ENCODE measurements at regions not wholly inside any gene's neighbourhood (a gene's known extent, or its start where the extent isn't known, plus 50 kb on each side); places are given as distances from the start of the nearest gene placed in this dataset.

GRCh38 chr14:71308671-71309070, 401.4 kb downstream of the PCNX1 start:
- DNase-seq: no peak

GRCh38 chr14:71309756-71310155, 402.5 kb downstream of the PCNX1 start:
- Histone ChIP-seq H3K4me2 (ENCODE audit: low read length) (no peak overlapping the region), H3K4ac (ENCODE audit: low read depth, low read length) (no peak overlapping the region), H4K91ac (ENCODE audit: low read depth, low read length) (no peak overlapping the region), H4K12ac (ENCODE audit: low read depth, low read length) (no peak overlapping the region), H2BK120ac (ENCODE audit: insufficient read depth, low read length, poor library complexity) (no peak overlapping the region), H3K18ac (ENCODE audit: low read length) (no peak overlapping the region), H3K27ac (ENCODE audit: low read depth, low read length) (no peak overlapping the region), H4K8ac (ENCODE audit: low read depth, low read length) (no peak overlapping the region), H3K9ac (ENCODE audit: low read length) (no peak overlapping the region), H3K4me1 (ENCODE audit: control insufficient read depth in 1 of 2, insufficient read depth in 2 of 2, low read length in 2 of 2) (peaks cover 0 to 4% of the 10 kb centered on the region in 2 experiments), H3K14ac (ENCODE audit: low read length) (no peak overlapping the region), H2BK12ac (ENCODE audit: low read length) (no peak overlapping the region), H3K23ac (ENCODE audit: low read length) (no peak overlapping the region), H3K79me2 (ENCODE audit: control insufficient read depth, insufficient read depth, low read length, poor library complexity) (no peaks in the 10 kb centered on the region), H2AK5ac (ENCODE audit: low read length) (no peak overlapping the region), H3K79me1 (ENCODE audit: low read length) (no peaks in the 10 kb centered on the region), H3K36me3 (ENCODE audit: control insufficient read depth in 1 of 2, insufficient read depth in 2 of 2, low read length in 2 of 2) (no peaks in the 10 kb centered on the region), H2AFZ (ENCODE audit: insufficient read depth, low read length, poor library complexity) (no peak overlapping the region), H3K9me3 (ENCODE audit: insufficient read depth, low read depth, low read length) (peaks cover 4% of the 10 kb centered on the region), H3K27me3 (ENCODE audit: insufficient read depth, low read length) (no peaks in the 10 kb centered on the region), H2BK5ac (ENCODE audit: low read depth, low read length, poor library complexity) (no peak overlapping the region), H3K4me3 (ENCODE audit: low read depth, low read length) (no peak overlapping the region)
- no peak for DNase-seq
- no CpG with 5 or more reads among the region's 2 CpGs for WGBS (ENCODE audit: extremely low coverage, insufficient coverage, insufficient read length)

More at GRCh38 chr14:71308671-71309070, 401.4 kb downstream of the PCNX1 start:
- Histone ChIP-seq H4K12ac (ENCODE audit: low read depth, low read length) (no peak overlapping the region), H3K4ac (ENCODE audit: low read depth, low read length) (no peak overlapping the region), H3K9ac (ENCODE audit: low read length) (no peak overlapping the region), H2AK5ac (ENCODE audit: low read length) (no peak overlapping the region), H2BK5ac (ENCODE audit: low read depth, low read length, poor library complexity) (no peak overlapping the region), H4K8ac (ENCODE audit: low read depth, low read length) (no peak overlapping the region), H3K18ac (ENCODE audit: low read length) (no peak overlapping the region), H3K79me1 (ENCODE audit: low read length) (no peaks in the 10 kb centered on the region), H3K36me3 (ENCODE audit: control insufficient read depth in 1 of 2, insufficient read depth in 2 of 2, low read length in 2 of 2) (no peaks in the 10 kb centered on the region), H3K79me2 (ENCODE audit: control insufficient read depth, insufficient read depth, low read length, poor library complexity) (no peaks in the 10 kb centered on the region), H2BK12ac (ENCODE audit: low read length) (no peak overlapping the region), H3K9me3 (ENCODE audit: insufficient read depth, low read depth, low read length) (peaks cover 7% of the 10 kb centered on the region), H3K27me3 (ENCODE audit: insufficient read depth, low read length) (no peaks in the 10 kb centered on the region), H2BK120ac (ENCODE audit: insufficient read depth, low read length, poor library complexity) (no peak overlapping the region), H3K4me1 (ENCODE audit: control insufficient read depth in 1 of 2, insufficient read depth in 2 of 2, low read length in 2 of 2) (no peaks in the 10 kb centered on the region), H3K23ac (ENCODE audit: low read length) (no peak overlapping the region), H3K14ac (ENCODE audit: low read length) (no peak overlapping the region), H4K91ac (ENCODE audit: low read depth, low read length) (no peak overlapping the region), H3K4me3 (ENCODE audit: low read depth, low read length) (no peak overlapping the region), H3K27ac (ENCODE audit: low read depth, low read length) (no peak overlapping the region), H3K4me2 (ENCODE audit: low read length) (no peak overlapping the region), H2AFZ (ENCODE audit: insufficient read depth, low read length, poor library complexity) (no peak overlapping the region)
- WGBS (ENCODE audit: extremely low coverage, insufficient coverage, insufficient read length): no CpG with 5 or more reads among the region's 1 CpG

- no CpG with 5 or more reads among the region's 10 CpGs for WGBS (ENCODE audit: extremely low coverage, insufficient coverage, insufficient read length)
- no peak overlapping the region for H2BK5ac ChIP-seq (ENCODE audit: low read depth, low read length, poor library complexity)
- no peaks in the 10 kb centered on the region for H3K27me3 ChIP-seq (ENCODE audit: insufficient read depth, low read length)
- no peak for DNase-seq
- no peak overlapping the region for H3K27ac ChIP-seq (ENCODE audit: low read depth, low read length)
- H3K36me3 ChIP-seq (ENCODE audit: control insufficient read depth in 1 of 2, insufficient read depth in 2 of 2, low read length in 2 of 2): no peaks in the 10 kb centered on the region
- H2AFZ ChIP-seq (ENCODE audit: insufficient read depth, low read length, poor library complexity): no peak overlapping the region
- no peak overlapping the region for H3K4ac ChIP-seq (ENCODE audit: low read depth, low read length)
- no peak overlapping the region for H3K4me2 ChIP-seq (ENCODE audit: low read length)
- H4K8ac ChIP-seq (ENCODE audit: low read depth, low read length): no peak overlapping the region
- H4K12ac ChIP-seq (ENCODE audit: low read depth, low read length): no peak overlapping the region
- H4K91ac ChIP-seq (ENCODE audit: low read depth, low read length): no peak overlapping the region
- no peak overlapping the region for H3K14ac ChIP-seq (ENCODE audit: low read length)
- no peaks in the 10 kb centered on the region for H3K79me2 ChIP-seq (ENCODE audit: control insufficient read depth, insufficient read depth, low read length, poor library complexity)
- H3K23ac ChIP-seq (ENCODE audit: low read length): no peak overlapping the region
- H3K4me3 ChIP-seq (ENCODE audit: low read depth, low read length): no peak overlapping the region
- no peak overlapping the region for H3K9ac ChIP-seq (ENCODE audit: low read length)
- peaks cover 0 to 5% of the 10 kb centered on the region in 2 experiments for H3K4me1 ChIP-seq (ENCODE audit: control insufficient read depth in 1 of 2, insufficient read depth in 2 of 2, low read length in 2 of 2)
- no peak overlapping the region for H2BK120ac ChIP-seq (ENCODE audit: insufficient read depth, low read length, poor library complexity)
- H3K79me1 ChIP-seq (ENCODE audit: low read length): no peaks in the 10 kb centered on the region
- no peak overlapping the region for H2BK12ac ChIP-seq (ENCODE audit: low read length)
- H2AK5ac ChIP-seq (ENCODE audit: low read length): no peak overlapping the region
- H3K9me3 ChIP-seq (ENCODE audit: insufficient read depth, low read depth, low read length): peaks cover 3% of the 10 kb centered on the region
- H3K18ac ChIP-seq (ENCODE audit: low read length): no peak overlapping the region
These were observed 403.8 kb downstream of the PCNX1 start for GRCh38 chr14:71311061-71311460.

- Histone ChIP-seq H3K79me1 (ENCODE audit: low read length) (no peaks in the 10 kb centered on the region), H3K9me3 (ENCODE audit: insufficient read depth, low read depth, low read length) (peaks cover 1% of the 10 kb centered on the region), H3K4me3 (ENCODE audit: low read depth, low read length) (no peak overlapping the region), H3K27ac (ENCODE audit: low read depth, low read length) (no peak overlapping the region), H3K4ac (ENCODE audit: low read depth, low read length) (no peak overlapping the region), H3K36me3 (ENCODE audit: control insufficient read depth in 1 of 2, insufficient read depth in 2 of 2, low read length in 2 of 2) (no peaks in the 10 kb centered on the region), H2AK5ac (ENCODE audit: low read length) (no peak overlapping the region), H4K91ac (ENCODE audit: low read depth, low read length) (no peak overlapping the region), H2BK5ac (ENCODE audit: low read depth, low read length, poor library complexity) (no peak overlapping the region), H3K18ac (ENCODE audit: low read length) (no peak overlapping the region), H3K9ac (ENCODE audit: low read length) (no peak overlapping the region), H3K4me2 (ENCODE audit: low read length) (no peak overlapping the region), H4K8ac (ENCODE audit: low read depth, low read length) (no peak overlapping the region), H3K27me3 (ENCODE audit: insufficient read depth, low read length) (no peaks in the 10 kb centered on the region), H2BK120ac (ENCODE audit: insufficient read depth, low read length, poor library complexity) (no peak overlapping the region), H3K14ac (ENCODE audit: low read length) (no peak overlapping the region), H2BK12ac (ENCODE audit: low read length) (no peak overlapping the region), H3K4me1 (ENCODE audit: control insufficient read depth in 1 of 2, insufficient read depth in 2 of 2, low read length in 2 of 2) (peaks cover 0 to 7% of the 10 kb centered on the region in 2 experiments), H3K79me2 (ENCODE audit: control insufficient read depth, insufficient read depth, low read length, poor library complexity) (no peaks in the 10 kb centered on the region), H4K12ac (ENCODE audit: low read depth, low read length) (no peak overlapping the region), H2AFZ (ENCODE audit: insufficient read depth, low read length, poor library complexity) (no peak overlapping the region), H3K23ac (ENCODE audit: low read length) (no peak overlapping the region)
- DNase-seq: no peak
- no CpG with 5 or more reads among the region's 2 CpGs for WGBS (ENCODE audit: extremely low coverage, insufficient coverage, insufficient read length)
These were observed 407.5 kb downstream of the PCNX1 start for GRCh38 chr14:71314717-71315116.
